NCI-H146 treated with DMSO at 0.1 percent for 48 hours (cell line): ENCODE measurements at regions not wholly inside any gene's neighbourhood (a gene's known extent, or its start where the extent isn't known, plus 50 kb on each side); places are given as distances from the start of the nearest gene placed in this dataset.

ENCODE experiments used
- DNase-seq: peaks from one replicate; lab custom pipeline; 2025; ENCODE audit not compliant: unreplicated experiment; lab: John Stamatoyannopoulos, UW

DNA sequence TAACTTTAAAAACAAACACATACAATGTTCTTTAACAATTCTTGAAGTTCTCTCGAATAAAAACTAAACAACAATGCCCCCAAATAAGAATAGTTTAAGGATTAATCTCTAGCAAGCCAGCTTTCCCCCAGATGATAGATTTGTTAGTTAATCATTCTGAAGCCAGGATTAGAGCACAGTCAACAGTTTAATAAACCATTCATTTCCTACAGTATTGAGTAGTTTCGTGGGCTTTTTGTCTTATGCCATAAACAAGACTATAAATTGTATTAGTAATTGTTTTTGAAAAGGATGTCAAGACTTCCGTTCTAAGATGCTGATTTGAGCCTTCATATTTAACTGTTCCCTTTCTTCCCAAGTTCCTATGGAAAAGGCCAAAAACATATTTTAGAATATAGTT is 136.6 kb downstream of the PIK3R1 start:
- DNase-seq: no peak

DNA sequence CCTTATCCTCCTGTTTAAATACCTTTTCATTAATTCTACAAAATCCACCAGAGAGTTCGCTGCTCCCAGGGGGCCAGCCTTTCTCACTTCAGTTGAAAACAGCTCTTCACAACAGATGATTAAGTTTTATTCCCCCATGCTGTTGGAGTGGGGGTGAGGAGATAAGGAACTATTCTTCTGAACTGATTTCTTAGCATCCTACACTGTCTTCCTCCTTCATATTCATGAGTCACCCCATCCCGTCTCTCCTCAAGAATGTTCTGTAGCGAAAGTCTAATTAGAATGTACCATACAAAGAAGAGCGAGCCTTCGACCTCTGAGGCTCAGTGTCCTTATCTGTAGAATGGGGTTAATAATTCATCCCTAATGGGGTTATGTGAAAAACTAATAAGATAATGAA is 138.0 kb downstream of the PIK3R1 start:
- DNase-seq: no peak

DNA sequence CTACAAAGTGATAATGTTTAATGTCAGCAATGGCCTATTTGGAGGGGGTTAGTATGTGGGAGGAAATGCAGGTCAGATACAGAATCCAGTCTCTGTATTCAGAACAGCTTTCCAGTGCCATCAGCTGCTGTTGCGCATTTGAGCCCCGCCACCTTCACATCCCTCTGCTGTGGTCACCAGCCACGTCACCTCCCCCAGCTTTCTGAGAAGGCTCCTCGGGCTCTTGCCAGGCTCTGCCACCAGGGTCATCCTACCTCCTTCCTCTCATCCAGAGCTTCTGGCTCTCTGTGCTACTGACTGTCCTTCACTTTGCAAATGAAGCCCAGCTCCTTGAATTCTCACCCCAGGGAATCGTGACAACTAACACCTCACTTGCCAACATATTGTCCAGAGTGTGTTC is 138.8 kb downstream of the PIK3R1 start:
- no peak for DNase-seq

DNA sequence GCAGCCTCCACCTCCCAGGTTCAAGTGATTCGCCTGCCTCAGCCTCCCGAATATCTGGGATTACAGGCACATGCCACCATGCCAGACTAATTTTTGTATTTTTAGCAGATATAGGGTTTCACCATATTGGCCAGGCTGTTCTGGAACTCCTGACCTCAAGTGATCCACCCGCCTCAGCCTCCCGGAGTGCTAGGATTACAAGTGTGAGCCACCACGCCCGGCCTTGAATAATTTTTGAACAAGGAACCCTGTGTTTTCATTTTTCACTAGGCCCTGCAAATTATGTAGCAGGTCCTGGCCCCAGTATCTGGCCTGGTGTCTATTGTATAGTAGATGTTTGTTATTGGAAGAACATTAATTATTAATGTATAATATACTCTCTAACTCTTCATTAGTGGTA is 140.7 kb downstream of the PIK3R1 start:
- DNase-seq: no peak

DNA sequence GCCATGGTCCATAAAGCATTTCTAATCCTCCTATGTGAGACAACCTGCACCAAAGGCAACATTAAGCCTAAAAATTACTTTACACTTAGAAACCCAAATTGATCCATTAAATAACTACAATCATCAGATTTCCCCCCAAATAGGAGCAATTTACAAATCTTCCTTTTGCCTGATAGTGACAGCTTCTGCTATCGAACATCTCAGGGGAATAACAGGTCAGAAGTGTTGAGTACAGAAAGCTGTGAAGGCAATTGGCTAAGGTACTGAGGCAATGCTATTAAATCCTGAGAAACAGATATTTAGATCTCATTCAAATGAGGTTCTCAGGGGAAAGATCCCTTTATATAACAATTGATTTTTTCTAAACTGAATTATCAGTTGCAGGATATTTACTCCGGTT is 141.1 kb downstream of the PIK3R1 start:
- no peak for DNase-seq

DNA sequence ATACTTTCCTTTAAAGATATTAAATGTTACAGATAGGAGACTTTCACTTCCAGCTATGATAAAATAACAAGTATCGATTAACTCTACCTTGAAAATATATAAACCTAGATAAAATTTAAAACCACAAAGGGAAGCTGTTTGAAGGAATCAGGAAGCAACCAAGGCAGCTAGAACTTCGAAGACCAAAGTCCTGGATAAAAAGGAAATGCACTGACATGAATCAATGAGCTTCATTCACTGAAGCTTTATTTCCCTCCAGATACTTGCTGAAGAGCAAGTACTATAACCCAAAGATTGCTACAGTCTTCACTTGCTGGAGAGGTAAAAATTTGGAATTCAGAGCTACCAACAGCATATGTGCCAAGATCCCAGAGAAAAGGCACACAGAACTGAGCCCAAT is 144.1 kb downstream of the PIK3R1 start:
- DNase-seq: no peak

DNA sequence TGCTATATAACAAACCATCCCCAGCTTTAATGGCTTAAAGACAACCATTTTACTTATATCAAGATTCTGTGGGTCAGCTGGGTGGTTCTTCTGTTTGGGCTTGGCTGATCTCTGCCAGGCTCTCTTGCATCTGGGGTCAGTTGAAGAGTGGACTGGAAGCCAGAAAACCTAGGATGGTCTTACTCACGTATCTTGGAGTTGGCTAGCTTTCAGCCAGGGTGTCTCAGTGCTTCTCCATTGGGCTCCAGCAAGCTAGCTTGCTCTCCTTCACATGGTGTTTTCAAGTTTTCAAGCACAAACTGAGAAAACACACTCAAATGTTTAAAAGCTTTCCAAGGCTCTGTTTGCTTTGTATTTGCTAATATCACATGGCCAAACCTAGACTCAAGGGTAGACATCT is 146.8 kb downstream of the PIK3R1 start:
- DNase-seq: no peak

DNA sequence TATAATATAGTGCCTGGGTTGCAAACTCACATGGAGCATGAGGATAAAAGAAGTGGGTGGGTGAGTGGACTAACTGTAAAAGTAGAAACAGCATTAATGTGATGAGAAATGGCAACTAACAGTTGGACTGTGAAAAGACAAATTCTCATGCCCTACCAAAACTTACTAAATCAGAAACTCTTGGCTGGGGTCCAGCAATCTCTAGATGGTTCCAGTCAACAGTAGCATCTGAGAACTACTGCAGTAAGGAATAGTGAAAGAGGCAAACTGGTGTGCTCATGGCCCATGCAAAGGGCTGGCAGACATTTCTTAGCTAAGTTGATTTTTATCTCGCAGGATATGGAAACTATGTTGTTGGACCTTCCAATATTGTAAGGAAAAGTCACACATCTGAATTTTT is 150.3 kb downstream of the PIK3R1 start:
- DNase-seq: no peak

DNA sequence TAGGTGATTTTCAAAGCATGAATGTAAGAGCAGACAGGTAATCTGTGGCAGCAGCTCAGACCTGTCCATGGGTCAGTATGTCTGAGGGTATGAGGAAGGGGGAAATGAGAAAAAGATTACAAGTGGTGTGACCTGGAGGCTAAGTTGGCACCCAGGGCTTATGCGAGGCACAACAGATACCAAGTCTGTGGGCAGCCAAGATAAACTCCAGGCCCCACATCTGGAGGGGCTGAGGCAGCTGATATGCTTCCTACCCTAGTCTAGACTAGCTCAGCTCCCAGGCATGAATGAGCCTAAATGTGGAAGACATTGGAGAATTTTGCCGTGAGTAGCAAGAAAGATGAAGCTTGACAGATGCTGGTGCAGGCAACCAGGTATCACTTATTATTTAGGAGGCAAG is 151.7 kb downstream of the PIK3R1 start:
- DNase-seq: no peak

DNA sequence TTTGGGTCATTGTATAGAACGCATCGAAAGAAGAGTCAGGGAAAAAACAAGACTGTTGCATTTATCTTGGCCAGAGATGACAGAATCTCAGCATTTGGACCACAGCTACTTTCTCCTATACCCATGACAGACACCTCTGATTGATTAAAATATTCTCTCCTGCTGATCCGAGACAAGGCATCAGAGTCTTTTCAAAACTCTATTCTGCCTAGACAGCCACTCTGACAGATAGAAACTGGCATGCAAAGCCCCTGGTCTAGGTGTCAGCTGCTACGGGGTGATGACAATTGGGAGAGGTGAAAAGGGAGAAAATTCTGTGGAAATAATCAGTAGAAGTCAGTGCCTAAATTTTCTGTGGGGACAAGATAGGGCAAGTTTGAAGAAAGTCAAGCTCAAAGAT is 152.2 kb downstream of the PIK3R1 start:
- DNase-seq: no peak

DNA sequence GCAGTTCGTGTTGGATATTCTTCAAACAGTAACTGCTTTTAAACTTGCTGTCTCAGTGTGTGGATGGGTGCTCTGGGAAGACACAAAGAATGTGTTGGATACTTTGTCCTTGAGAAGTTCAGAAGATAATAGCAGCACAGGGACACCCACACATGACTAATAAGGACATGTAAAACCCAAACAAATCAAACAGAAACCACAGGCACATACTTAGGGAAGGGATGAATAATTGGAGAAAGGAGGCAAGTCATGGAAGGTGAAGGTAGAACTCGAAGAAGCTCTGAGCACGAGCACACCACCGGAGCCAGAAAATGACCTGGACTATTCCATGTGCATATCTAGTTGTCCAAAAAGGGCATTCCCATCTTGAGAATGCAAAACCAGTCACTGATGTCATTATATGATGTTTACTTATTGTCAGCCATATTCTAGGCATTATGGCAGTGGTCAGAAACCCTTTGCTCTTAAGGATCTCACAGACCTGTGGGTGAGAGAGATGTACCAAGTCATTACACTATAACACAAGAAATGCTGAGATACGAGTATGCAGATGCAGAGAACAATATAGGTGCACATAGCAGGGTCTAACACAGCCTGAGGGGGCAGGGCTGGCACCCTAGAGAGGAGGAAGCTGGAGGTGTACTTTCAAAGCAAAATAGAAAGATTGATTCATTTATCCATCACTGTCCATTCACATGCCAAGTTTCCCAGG is 152.9 kb downstream of the PIK3R1 start:
- no peak for DNase-seq

DNA sequence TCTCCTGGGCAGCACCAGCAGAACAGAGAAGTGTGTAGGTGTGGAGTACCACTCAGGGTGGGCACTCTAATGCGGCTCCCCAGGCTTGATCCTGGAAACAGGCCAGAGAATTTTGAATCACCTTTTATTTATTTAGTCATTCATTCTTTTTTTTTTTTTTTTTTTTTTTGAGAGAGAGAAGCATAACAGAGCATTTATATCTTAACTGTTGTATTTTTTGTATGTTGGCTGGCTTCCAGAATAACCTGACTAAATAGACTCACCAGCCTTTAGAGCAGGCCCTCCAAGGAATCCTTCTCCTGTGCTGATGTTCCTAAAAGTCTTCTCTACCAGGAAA is 153.4 kb downstream of the PIK3R1 start:
- no peak for DNase-seq

DNA sequence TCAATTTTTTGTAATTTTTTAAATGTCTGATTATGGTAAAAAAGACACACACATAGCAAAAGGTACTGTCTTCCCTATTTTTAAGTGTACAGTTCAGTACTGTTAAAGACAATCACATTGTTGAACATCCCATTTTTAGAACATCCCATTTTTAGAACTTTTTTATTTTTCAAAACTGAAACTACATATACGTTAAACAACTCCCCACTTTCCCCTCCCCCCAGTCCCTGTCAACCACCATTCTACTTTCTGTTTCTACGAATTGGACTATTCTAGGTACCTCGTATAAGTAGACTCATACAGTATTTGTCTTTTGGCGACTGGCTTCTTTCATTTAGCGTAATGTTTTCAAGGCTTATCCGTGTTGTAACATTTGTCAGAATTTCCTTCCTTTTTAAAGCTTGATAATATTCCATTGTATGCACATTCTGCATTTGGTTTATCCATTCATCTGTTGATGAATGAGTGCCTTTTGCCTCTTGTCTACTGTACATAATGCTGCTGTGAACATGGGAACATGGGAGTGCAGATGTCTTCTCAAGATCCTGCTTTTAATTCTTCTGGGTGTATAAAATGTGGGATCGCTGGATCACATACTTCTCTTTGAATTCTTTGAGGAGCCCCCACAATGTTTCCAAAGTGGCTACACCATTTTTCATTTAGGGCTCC is 154.0 kb downstream of the PIK3R1 start:
- no peak for DNase-seq

DNA sequence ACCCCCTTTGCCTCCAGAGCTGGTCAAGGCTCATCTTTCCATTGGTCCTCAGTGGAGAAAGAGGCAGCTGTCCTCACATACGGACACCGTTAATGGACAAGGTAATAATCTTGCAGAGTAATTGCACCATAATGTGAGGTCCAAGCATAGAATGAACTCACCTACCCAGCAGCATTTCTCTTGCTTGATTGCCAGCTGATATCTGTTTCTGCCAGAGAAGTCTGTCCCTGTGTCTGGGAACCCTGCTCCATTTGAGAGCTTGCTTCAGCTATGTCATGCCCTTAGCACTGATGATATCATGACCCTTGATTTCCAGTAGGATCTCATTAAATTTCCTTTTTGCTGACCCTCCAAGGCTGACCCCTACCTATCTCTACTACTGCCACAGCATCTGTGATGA is 154.6 kb downstream of the PIK3R1 start:
- DNase-seq: no peak

DNA sequence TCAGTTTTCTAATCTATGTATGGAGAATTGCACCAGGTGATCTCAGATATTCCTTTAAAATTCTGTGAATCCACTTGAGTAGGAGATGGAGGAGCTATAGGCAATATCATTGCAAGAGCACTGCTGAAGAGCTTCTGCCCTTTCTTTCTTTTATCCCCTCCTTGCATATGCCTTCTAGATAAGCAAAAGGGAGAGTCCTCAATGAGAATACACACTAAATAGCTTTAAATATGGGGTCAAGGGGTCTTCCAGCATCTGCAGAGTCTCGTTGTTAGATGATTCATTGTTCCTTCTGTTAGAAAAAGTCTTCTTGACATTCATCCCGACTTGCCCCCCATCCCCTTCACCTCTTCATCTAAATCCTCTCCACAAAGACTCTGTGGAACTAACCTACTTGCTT is 156.1 kb downstream of the PIK3R1 start:
- no peak for DNase-seq

DNA sequence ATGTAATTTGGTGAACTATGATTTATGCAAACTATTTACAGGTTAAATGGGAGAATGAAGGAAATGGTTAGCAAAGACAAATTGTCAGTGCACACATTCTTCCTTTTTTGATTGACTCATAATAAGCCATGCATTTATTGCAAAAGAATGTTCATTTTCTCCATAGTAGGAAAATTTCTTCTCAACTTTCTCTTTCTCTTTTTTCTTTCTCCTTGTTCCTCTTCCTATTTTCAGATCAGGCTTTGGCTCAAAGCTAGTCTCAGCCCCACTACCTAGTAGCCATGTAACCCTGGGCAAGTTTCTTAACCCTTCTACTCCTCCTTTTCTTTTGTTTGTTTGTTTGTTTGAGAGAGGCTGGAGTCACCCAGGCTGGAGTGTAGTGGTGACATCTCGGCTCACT is 156.6 kb downstream of the PIK3R1 start:
- no peak for DNase-seq

DNA sequence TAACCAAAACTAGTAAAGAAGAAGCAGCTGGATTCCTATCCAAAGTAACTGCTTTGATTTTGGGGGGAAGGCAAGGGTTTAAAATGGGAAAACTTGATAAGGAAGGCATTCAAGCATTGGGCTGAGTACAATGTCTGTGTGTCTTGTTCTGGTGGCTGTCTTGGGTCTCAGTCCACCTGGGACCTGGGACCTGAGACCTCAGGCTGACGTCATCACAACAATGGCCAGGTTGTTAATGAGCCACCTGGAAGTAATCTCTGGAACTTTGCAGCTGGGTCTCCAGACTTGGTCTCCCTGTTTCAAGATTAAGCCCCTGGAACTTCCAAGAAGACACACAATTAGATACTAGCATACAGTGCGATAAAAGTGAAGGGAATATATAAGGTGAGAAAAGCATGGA is 157.5 kb downstream of the PIK3R1 start:
- DNase-seq: no peak

DNA sequence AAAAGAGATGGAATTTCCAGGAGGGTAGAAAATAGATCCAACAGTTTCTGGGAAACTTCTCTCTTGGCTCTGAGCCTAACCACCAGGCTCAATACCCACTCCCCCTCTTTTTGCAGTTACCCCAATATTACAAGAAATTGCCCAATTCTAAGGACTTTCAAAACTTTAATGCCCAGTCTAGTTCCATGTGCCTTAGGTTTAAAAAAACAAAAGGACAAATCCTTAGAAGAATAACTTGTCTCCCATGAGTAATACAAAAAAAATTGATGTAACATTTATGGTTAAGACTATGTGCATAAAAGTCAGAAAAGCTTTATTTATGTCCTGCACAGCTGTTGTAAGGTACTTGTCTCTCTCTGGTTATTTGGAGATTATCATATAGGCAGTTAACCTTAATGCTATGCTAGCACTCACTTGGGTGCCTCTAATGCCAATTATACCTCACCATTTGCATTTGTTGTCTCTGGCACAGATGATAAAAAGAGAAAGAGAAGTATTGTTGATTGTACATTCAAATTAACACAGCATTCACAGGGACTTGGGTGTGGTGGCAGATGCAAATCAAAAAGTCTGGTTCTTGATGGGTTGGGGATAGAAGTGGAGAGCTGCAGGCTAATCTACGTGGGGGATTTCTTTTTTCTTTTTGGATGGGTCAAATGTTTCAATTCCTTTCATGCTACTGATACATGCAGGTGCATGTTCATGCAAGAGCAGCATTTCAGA is 159.4 kb downstream of the PIK3R1 start:
- no peak for DNase-seq

DNA sequence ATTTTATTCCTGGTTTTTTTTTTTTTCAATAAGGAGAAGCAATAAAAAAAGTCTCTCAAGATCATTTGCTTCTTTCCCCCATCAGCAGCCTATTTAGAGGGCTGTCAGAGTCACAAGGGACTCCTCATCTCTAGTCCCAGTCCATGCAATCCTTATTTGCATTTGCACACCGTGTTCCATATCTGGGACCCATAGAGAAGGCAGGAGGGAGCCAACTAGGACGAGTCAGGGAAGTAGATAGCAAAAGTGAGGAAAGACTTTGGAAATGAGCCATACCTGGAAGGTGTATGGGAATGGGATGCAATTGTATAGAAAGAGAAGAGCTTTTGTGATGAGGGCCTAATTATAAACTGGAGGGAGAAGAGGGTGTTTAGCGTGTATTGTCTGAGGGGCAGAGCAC is 160.0 kb downstream of the PIK3R1 start:
- no peak for DNase-seq

DNA sequence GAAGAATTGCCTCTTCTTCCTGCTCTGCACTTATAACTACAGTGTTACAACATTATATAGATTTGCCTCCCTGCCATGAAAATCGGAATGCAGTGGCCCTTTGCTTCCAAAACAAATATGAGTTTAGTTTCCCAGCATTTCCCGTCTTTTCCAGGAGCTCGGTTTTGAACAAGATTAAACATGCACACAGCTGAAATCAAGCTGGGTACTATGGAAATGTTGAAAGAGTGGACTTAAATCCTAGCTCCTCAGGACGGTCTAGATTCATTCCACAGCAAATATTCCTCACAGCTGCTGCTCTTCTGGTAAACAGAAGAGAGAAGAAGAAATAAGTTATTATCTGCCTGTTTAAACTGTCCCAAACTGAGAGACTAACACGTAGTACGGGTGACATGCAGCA is 161.4 kb downstream of the PIK3R1 start:
- no peak for DNase-seq

DNA sequence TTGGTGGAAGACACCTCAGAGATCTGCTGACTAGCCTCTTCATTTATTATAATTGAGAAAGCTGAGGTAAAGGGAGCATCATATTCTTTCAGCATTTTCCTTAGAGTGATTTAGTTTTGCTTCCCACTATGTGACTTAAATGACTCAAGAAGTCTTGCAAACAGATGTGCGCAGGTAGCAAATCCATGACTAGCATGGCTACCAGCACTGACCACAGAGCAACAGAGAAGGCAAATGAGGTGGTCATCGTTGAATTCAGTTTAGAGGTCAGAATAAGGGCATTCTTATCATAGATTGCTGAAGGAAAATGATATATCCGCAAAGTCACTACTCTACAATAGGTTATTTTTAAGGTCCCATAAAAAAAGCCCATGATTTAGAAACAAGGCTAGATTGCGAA is 162.2 kb downstream of the PIK3R1 start:
- DNase-seq: no peak

DNA sequence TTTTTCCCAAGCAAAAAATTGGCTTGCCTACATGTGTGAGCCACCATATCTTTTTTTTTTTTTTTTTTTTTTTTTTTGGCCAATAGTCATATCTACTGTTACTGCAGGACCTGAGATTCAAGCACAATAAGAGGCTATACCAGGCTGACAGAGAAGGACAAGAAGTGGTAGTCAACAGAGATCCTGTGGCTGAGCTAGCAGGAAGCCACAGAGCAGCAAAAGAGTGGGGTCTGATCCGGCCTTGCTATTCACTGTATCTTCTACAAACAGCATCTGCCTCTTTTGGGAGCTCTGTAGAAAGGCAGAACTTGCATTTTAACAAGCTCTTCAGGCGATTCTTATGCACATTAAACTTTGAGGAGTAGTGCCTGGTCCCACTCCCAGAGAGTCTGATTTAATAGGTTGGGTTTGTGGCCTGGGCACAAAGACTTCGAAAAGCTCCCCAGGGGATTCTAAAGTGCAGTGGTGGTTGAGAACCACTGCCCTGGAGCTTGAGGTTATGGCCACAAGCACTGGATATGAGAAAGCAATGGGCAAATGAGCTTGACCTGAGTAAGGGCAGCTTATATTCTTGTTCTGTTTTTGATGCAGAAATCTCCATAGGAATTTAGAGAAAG is 162.8 kb downstream of the PIK3R1 start:
- no peak for DNase-seq
